Vagina (tissue), 2 donors: ENCODE measurements at regions not wholly inside any gene's neighbourhood (a gene's known extent, or its start where the extent isn't known, plus 50 kb on each side); places are given as distances from the start of the nearest gene placed in this dataset.

ENCODE experiments used
- DNase-seq, 2 donors: peaks; one replicate each; pipeline ENCODE4 v3.0.0-alpha.2; 2017; ENCODE audit errors: extremely low spot score in 2 of 2
- H3K27ac ChIP-seq: fragments of 200-600 bp; sonication (generic); one replicate; pipeline ENCODE4 v1.5.1; 2019
- H3K27me3 ChIP-seq: fragments of 200-600 bp; sonication (generic); one replicate; pipeline ENCODE4 v1.5.1; 2019
- H3K36me3 ChIP-seq, 2 donors: fragments of 200-600 bp; sonication (generic); one replicate each; pipeline ENCODE4 v1.5.1; 2017 to 2019
- H3K4me1 ChIP-seq: fragments of 200-600 bp; sonication (generic); one replicate; pipeline ENCODE4 v1.5.1; 2019
- H3K4me3 ChIP-seq, 2 donors: fragments of 200-600 bp; sonication (generic); 1 replicate in 1 of 2; 2 replicates in 1 of 2; pipeline ENCODE4 v1.5.1; 2016 to 2019
- H3K9me3 ChIP-seq: fragments of 200-600 bp; sonication (generic); one replicate; pipeline ENCODE4 v1.5.1; 2019
- POLR2A ChIP-seq, 2 donors: fragments of 450-650 bp; IDR thresholded peaks; one replicate each; pipeline ENCODE4 v1.6.1; 2017; ENCODE audit warnings: antibody characterized with exemption in 2 of 2, mild to moderate bottlenecking in 2 of 2, moderate library complexity in 2 of 2
- POLR2AphosphoS5 ChIP-seq, 2 donors: sonication (generic); formaldehyde crosslinking; IDR thresholded peaks; one replicate each; pipeline ENCODE4 v1.9.0; 2017; ENCODE audit warnings: antibody characterized with exemption in 2 of 2, mild to moderate bottlenecking in 2 of 2, low read depth in 1 of 2; ENCODE audit not compliant: insufficient read depth in 1 of 2
- intact Hi-C: fragments of 100-400 bp; cut with DNase I; formaldehyde crosslinking; loops from one replicate; pipeline ENCODE4 v1.15.1; 2023
- TF ChIP-seq, protein P1 (sequence below), 3 experiments: fragments of 450-650 bp in 2 of 3; fragments of 200-600 bp in 1 of 3; sonication (generic) in 1 of 3; IDR thresholded peaks; one replicate each; pipeline ENCODE4 v1.5.1; 2017 to 2019; ENCODE audit warnings: antibody characterized with exemption in 3 of 3, mild to moderate bottlenecking in 2 of 3, moderate library complexity in 2 of 3

GRCh38 chr1:172863031-172863430 is 187.7 kb downstream of the TNFSF18 start:
- intact Hi-C loops, result no loop called here
- no peak overlapping the region for H3K27ac ChIP-seq
- TF ChIP-seq POLR2A (IDR thresholded peaks at IDR 0.05) (no peak), POLR2AphosphoS5 (IDR thresholded peaks at IDR 0.05; ENCODE audit: insufficient read depth in 1 of 2, low read depth in 1 of 2) (no peak)
- TF ChIP-seq, protein P1, sequence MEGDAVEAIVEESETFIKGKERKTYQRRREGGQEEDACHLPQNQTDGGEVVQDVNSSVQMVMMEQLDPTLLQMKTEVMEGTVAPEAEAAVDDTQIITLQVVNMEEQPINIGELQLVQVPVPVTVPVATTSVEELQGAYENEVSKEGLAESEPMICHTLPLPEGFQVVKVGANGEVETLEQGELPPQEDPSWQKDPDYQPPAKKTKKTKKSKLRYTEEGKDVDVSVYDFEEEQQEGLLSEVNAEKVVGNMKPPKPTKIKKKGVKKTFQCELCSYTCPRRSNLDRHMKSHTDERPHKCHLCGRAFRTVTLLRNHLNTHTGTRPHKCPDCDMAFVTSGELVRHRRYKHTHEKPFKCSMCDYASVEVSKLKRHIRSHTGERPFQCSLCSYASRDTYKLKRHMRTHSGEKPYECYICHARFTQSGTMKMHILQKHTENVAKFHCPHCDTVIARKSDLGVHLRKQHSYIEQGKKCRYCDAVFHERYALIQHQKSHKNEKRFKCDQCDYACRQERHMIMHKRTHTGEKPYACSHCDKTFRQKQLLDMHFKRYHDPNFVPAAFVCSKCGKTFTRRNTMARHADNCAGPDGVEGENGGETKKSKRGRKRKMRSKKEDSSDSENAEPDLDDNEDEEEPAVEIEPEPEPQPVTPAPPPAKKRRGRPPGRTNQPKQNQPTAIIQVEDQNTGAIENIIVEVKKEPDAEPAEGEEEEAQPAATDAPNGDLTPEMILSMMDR (IDR thresholded peaks at IDR 0.05), result no peak

GRCh38 chr1:172867216-172867818 is 183.4 kb downstream of the TNFSF18 start:
- Histone ChIP-seq H3K9me3 (no peaks in the 10 kb centered on the region), H3K4me1 (no peaks in the 10 kb centered on the region), H3K27me3 (no peaks in the 10 kb centered on the region), H3K36me3 (no peaks in the 10 kb centered on the region), H3K27ac (no peak overlapping the region), H3K4me3 (no peak overlapping the region)
- no peak for DNase-seq
- TF ChIP-seq, protein P1 (IDR thresholded peaks at IDR 0.05), result no peak
- TF ChIP-seq POLR2AphosphoS5 (IDR thresholded peaks at IDR 0.05; ENCODE audit: insufficient read depth in 1 of 2, low read depth in 1 of 2) (no peak), POLR2A (IDR thresholded peaks at IDR 0.05) (no peak)
- intact Hi-C loops, result no loop called here

More at GRCh38 chr1:172863031-172863430, 187.7 kb downstream of the TNFSF18 start:
- no peaks in the 10 kb centered on the region for H3K4me1 ChIP-seq
- DNase-seq, result no peak
- no peaks in the 10 kb centered on the region for H3K9me3 ChIP-seq
- H3K4me3 ChIP-seq, result no peak overlapping the region
- H3K36me3 ChIP-seq, result no peaks in the 10 kb centered on the region
- no peaks in the 10 kb centered on the region for H3K27me3 ChIP-seq

DNA sequence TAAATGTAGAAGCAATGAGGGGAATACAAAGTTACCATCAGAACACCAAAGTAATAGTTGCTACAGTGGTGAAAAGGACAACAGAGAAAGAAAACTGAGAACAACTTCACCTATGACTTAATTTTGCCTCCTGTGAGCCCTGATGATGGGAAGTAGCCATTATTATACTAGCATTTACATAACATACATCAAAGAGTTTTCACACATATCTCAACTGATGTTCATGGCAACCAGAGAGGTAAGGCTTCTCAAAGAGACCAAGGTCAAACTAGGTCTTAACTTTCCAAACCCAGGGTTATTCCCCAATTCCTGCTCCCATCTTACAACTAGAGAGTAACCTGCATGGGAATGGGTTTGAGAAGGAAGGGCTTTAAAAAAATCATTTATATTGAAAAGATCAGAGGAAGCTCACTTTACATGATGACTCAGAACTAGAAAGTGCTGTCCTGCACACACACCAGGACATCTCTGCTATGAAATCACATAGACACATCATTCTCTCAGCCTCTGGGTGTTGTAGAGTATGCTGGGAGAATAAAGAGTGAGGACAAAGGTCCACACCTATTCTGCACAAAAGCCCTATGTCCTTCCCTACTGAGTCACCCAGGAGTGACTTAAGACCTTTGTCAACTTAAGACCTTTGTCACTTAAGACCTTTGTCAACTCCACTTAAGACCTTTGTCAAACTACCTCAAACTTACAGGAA is 179.7 kb downstream of the TNFSF18 start:
- Histone ChIP-seq H3K27me3 (no peaks in the 10 kb centered on the region), H3K4me1 (no peaks in the 10 kb centered on the region), H3K9me3 (no peaks in the 10 kb centered on the region), H3K27ac (no peak overlapping the region), H3K4me3 (no peak overlapping the region), H3K36me3 (no peaks in the 10 kb centered on the region)
- TF ChIP-seq POLR2AphosphoS5 (IDR thresholded peaks at IDR 0.05; ENCODE audit: insufficient read depth in 1 of 2, low read depth in 1 of 2) (no peak), POLR2A (IDR thresholded peaks at IDR 0.05) (no peak)
- no peak for DNase-seq
- intact Hi-C loops, result no loop called here

DNA sequence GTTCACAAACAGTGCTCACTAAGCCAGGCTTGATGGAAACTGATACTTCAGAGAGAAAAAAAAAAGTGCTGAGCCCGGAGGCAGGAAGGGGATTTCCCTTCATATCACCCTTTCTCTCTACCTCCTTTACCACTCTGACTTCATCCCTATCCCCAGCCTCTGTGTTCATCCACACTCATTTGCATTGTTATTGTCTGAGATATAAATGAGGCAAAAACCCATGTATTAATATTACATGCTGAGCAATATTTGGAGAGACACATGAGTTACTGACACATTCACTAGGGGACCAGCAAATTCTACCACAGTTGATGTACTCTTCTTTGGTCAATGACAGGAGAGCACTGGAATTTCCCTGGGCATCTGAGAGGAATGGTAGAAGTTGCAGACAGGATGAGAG is 175.8 kb downstream of the TNFSF18 start:
- H3K9me3 ChIP-seq, result no peaks in the 10 kb centered on the region
- no peak for TF ChIP-seq POLR2AphosphoS5 (IDR thresholded peaks at IDR 0.05; ENCODE audit: insufficient read depth in 1 of 2, low read depth in 1 of 2)
- no peak for TF ChIP-seq POLR2A (IDR thresholded peaks at IDR 0.05)
- TF ChIP-seq, protein P1 (IDR thresholded peaks at IDR 0.05), result no peak
- no peaks in the 10 kb centered on the region for H3K4me1 ChIP-seq
- H3K27ac ChIP-seq, result no peak overlapping the region
- no peak overlapping the region for H3K4me3 ChIP-seq
- H3K36me3 ChIP-seq, result no peaks in the 10 kb centered on the region
- intact Hi-C loops, result no loop called here
- H3K27me3 ChIP-seq, result no peaks in the 10 kb centered on the region
- DNase-seq, result no peak

- no peaks in the 10 kb centered on the region for H3K36me3 ChIP-seq
- H3K4me1 ChIP-seq, result no peaks in the 10 kb centered on the region
- TF ChIP-seq, protein P1 (IDR thresholded peaks at IDR 0.05), result no peak
- no peak overlapping the region for H3K27ac ChIP-seq
- intact Hi-C loops, result no loop called here
- no peak for DNase-seq
- no peaks in the 10 kb centered on the region for H3K27me3 ChIP-seq
- no peak overlapping the region for H3K4me3 ChIP-seq
- H3K9me3 ChIP-seq, result no peaks in the 10 kb centered on the region
Observed at GRCh38 chr1:172875892-172876291, 174.8 kb downstream of the TNFSF18 start.
